ENCODE measurements at regions not wholly inside any gene's neighbourhood (a gene's known extent, or its start where the extent isn't known, plus 50 kb on each side); places are given as distances from the start of the nearest gene placed in this dataset.

DNA sequence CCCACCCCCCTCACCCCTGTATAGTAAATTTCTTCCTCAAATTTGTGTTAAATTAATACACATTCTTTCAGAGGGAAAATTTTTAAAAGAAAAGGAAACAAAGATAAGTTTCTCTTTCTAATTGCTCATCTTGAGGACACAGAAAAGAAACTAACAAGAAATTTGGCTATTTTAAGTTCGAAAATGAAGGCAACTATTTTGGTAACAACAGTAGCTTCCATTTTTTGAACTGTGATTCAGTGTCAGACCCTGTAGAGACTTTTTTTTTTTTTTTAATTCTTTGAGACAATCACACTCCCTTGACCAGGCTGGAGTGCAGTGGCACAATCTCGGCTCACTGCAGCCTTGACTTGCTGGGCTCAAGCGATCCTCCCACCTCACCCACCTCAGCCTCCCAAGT, 194.9 kb downstream of the SS18 start:
- Histone ChIP-seq H3K4me1 (no peaks in the 10 kb centered on the region), H3K27ac (no peak overlapping the region), H3K9me3 (no peaks in the 10 kb centered on the region), H3K27me3 (no peaks in the 10 kb centered on the region), H3K4me3 (no peak overlapping the region), H3K9ac (ENCODE audit: low read depth in 2 of 2, low read length in 2 of 2) (no peak overlapping the region), H3K36me3 (no peaks in the 10 kb centered on the region)
- intact Hi-C loops (cut with DNase I) = loop anchor here (10.0 kb wide), 1 partner anchor 1021 kb away; no protein-coding TSS in a partner anchor
- no peak for DNase-seq
- TF ChIP-seq CTCF (IDR thresholded peaks at IDR 0.05) = no peak

DNA sequence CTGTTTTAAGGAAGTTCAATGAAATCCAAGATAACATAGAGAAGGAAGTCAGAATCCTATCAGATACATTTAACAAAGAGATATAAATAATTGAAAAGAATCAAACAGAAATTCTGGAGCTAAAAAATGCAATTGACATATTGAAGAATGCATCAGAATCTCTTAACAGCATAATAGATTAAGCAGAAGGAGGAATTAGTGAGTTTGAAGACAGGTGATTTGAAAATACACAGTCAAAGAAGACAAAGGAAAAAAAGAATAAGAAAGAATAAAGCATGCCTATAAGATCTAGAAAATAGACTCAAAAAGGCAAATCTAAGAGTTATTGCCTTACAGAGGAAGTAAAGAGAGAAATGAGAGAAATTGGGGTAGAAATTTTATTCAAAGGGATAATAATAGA, 204.1 kb downstream of the SS18 start:
- H3K27ac ChIP-seq = no peak overlapping the region
- no peak overlapping the region for H3K4me3 ChIP-seq
- H3K9ac ChIP-seq (ENCODE audit: low read depth in 2 of 2, low read length in 2 of 2) = no peak overlapping the region
- H3K27me3 ChIP-seq = no peaks in the 10 kb centered on the region
- no peaks in the 10 kb centered on the region for H3K9me3 ChIP-seq
- intact Hi-C loops (cut with DNase I) = no loop called here
- no peak for TF ChIP-seq CTCF (IDR thresholded peaks at IDR 0.05)
- DNase-seq = no peak
- H3K36me3 ChIP-seq = no peaks in the 10 kb centered on the region
- H3K4me1 ChIP-seq = no peaks in the 10 kb centered on the region

GRCh38 chr18:25883091-25883490, 207.3 kb downstream of the SS18 start:
- no peaks in the 10 kb centered on the region for H3K4me1 ChIP-seq
- no peak overlapping the region for H3K4me3 ChIP-seq
- no peak overlapping the region for H3K9ac ChIP-seq (ENCODE audit: low read depth in 2 of 2, low read length in 2 of 2)
- H3K27me3 ChIP-seq = no peaks in the 10 kb centered on the region
- intact Hi-C loops (cut with DNase I) = no loop called here
- no peak for DNase-seq
- no peaks in the 10 kb centered on the region for H3K9me3 ChIP-seq
- no peak for TF ChIP-seq CTCF (IDR thresholded peaks at IDR 0.05)
- H3K27ac ChIP-seq = peak overlapping the region; percentile 18
- H3K36me3 ChIP-seq = no peaks in the 10 kb centered on the region

GRCh38 chr18:25881149-25881548, 209.3 kb downstream of the SS18 start:
- intact Hi-C loops (cut with DNase I) = no loop called here
- no peaks in the 10 kb centered on the region for H3K36me3 ChIP-seq

DNA sequence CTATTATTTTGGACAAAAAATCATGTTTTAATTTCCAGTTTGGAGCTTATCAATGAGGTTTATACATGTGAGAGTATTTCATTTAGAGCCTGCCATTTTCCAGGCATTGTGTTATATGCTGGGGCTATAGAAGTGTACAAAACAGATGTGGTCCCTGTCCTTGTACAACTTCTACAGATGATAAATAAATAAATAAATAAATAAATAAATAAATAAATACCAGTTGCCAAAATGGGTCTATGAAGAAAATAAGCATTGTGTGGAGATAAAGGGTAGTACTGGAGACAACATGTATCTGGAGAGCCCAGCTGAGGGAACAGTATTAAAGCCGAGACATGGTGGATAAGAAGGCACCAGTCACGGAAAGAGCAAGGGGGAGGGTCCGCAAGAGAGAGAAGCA, 210.0 kb downstream of the SS18 start:
- H3K9me3 ChIP-seq = no peaks in the 10 kb centered on the region
- no peaks in the 10 kb centered on the region for H3K4me1 ChIP-seq
- DNase-seq = no peak
- no peaks in the 10 kb centered on the region for H3K27me3 ChIP-seq
- H3K9ac ChIP-seq (ENCODE audit: low read depth in 2 of 2, low read length in 2 of 2) = no peak overlapping the region
- no peak overlapping the region for H3K4me3 ChIP-seq
- intact Hi-C loops (cut with DNase I) = no loop called here
- TF ChIP-seq CTCF (IDR thresholded peaks at IDR 0.05) = no peak
- no peak overlapping the region for H3K27ac ChIP-seq
- H3K36me3 ChIP-seq = no peaks in the 10 kb centered on the region

More at GRCh38 chr18:25881149-25881548, 209.3 kb downstream of the SS18 start:
- no peak overlapping the region for H3K4me3 ChIP-seq
- no peak overlapping the region for H3K9ac ChIP-seq (ENCODE audit: low read depth in 2 of 2, low read length in 2 of 2)
- DNase-seq = no peak
- no peaks in the 10 kb centered on the region for H3K9me3 ChIP-seq
- H3K27me3 ChIP-seq = no peaks in the 10 kb centered on the region
- H3K27ac ChIP-seq = no peak overlapping the region
- no peaks in the 10 kb centered on the region for H3K4me1 ChIP-seq
- no peak for TF ChIP-seq CTCF (IDR thresholded peaks at IDR 0.05)

All from colonic mucosa (tissue), 4 donors.